B cell (primary cell): ENCODE measurements at regions not wholly inside any gene's neighbourhood (a gene's known extent, or its start where the extent isn't known, plus 50 kb on each side); places are given as distances from the start of the nearest gene placed in this dataset.

ENCODE experiments used
- ATAC-seq: fragments of 200-7000 bp; cut with Tn5 transposase; one replicate; pipeline ENCODE4 v1.10.0; 2021; ENCODE audit warnings: low read depth, mild to moderate bottlenecking, moderate number of reproducible peaks, moderate library complexity
- CTCF ChIA-PET: fragments of 350-600 bp; sonication (Branson Sonifier 250); formaldehyde crosslinking; loops from one replicate; lab custom pipeline; 2021; ENCODE audit warnings: antibody characterized with exemption, inconsistent platforms; lab: Charles Lee
- POLR2A ChIA-PET: fragments of 350-600 bp; sonication (Branson Sonifier 250); formaldehyde crosslinking; loops from one replicate; lab custom pipeline; 2021; ENCODE audit warnings: antibody characterized with exemption; lab: Charles Lee
- DNase-seq: peaks from one replicate; pipeline ENCODE4 v3.0.0; 2013
- H2AFZ ChIP-seq: 2 replicates; pipeline ENCODE4 v1.6.1; 2012; ENCODE audit warnings: mild to moderate bottlenecking, low read depth, low read length; ENCODE audit not compliant: insufficient read depth, poor library complexity, severe bottlenecking
- H3K27ac ChIP-seq, 2 donors: 1 replicate in 1 of 2; 2 replicates in 1 of 2; pipeline ENCODE4 v1.5.1; 2012 to 2013; ENCODE audit warnings: low read length in 2 of 2, mild to moderate bottlenecking in 2 of 2, moderate library complexity in 1 of 2
- H3K27me3 ChIP-seq, 4 experiments: fragments of 200-600 bp in 1 of 4; sonication (generic) in 1 of 4; replicated peaks in 1 of 4; 1 replicate in 2 of 4; 2 replicates in 2 of 4; pipeline versions ENCODE4 v1.6.1 to v1.7.0; 2013 to 2016; ENCODE audit warnings: low read length in 3 of 4, mild to moderate bottlenecking in 2 of 4, mixed read lengths in 1 of 4, moderate library complexity in 1 of 4; ENCODE audit not compliant: insufficient read depth in 4 of 4, control insufficient read depth in 3 of 4; ENCODE audit errors: control extremely low read depth in 1 of 4
- H3K36me3 ChIP-seq, 2 experiments: replicated peaks in 1 of 2; 1 replicate in 1 of 2; 2 replicates in 1 of 2; pipeline versions ENCODE4 v1.6.1 to v1.7.1; 2013; ENCODE audit warnings: low read length in 1 of 2; ENCODE audit not compliant: insufficient read depth in 2 of 2, control insufficient read depth in 1 of 2; ENCODE audit errors: control extremely low read depth in 1 of 2, extremely low read depth in 1 of 2
- H3K4me1 ChIP-seq, 2 donors: fragments of 200-600 bp in 1 of 2; sonication (generic) in 1 of 2; 1 replicate in 1 of 2; 2 replicates in 1 of 2; pipeline versions ENCODE4 v1.5.1 to v1.6.1; 2013 to 2017; ENCODE audit warnings: low read length in 2 of 2; ENCODE audit not compliant: control insufficient read depth in 2 of 2, insufficient read depth in 2 of 2
- H3K4me2 ChIP-seq: replicated peaks from 2 replicates; pipeline ENCODE3; 2012; ENCODE audit warnings: mild to moderate bottlenecking, low read depth, low read length; ENCODE audit not compliant: poor library complexity, severe bottlenecking
- H3K4me3 ChIP-seq, 5 experiments: fragments of 200-600 bp in 1 of 5; sonication (generic) in 1 of 5; 1 replicate in 3 of 5; 2 replicates in 2 of 5; pipeline versions ENCODE4 v1.5.1 to v1.7.0; 2011 to 2016; ENCODE audit warnings: low read length in 4 of 5, mild to moderate bottlenecking in 4 of 5, low read depth in 2 of 5, control low read depth in 1 of 5, moderate library complexity in 1 of 5; ENCODE audit not compliant: insufficient read depth in 1 of 5; ENCODE audit errors: control extremely low read depth in 1 of 5, extremely low read depth in 1 of 5
- H3K79me2 ChIP-seq: fragments of 200-600 bp; sonication (generic); one replicate; pipeline ENCODE4 v1.6.0; 2016; ENCODE audit warnings: low read length; ENCODE audit not compliant: control insufficient read depth, insufficient read depth
- H3K9ac ChIP-seq: fragments of 200-600 bp; sonication (generic); 2 replicates; pipeline ENCODE4 v1.6.1; 2017; ENCODE audit warnings: mild to moderate bottlenecking, low read length, moderate library complexity
- H3K9me3 ChIP-seq, 3 donors: one replicate each; pipeline versions ENCODE4 v1.6.1 to v1.7.1; 2013; ENCODE audit warnings: low read length in 2 of 3; ENCODE audit not compliant: control insufficient read depth in 2 of 3, insufficient read depth in 1 of 3; ENCODE audit errors: control extremely low read depth in 1 of 3
- H4K20me1 ChIP-seq: 2 replicates; pipeline ENCODE4 v1.6.0; 2012; ENCODE audit warnings: mild to moderate bottlenecking, low read length; ENCODE audit not compliant: insufficient read depth, control insufficient read depth, poor library complexity, severe bottlenecking
- H3K27ac Mint-ChIP-seq: one replicate; pipeline ENCODE4 v1.8.0; 2021; ENCODE audit warnings: mixed read lengths
- H3K27me3 Mint-ChIP-seq: one replicate; pipeline ENCODE4 v1.8.0; 2021; ENCODE audit warnings: mixed read lengths
- H3K4me1 Mint-ChIP-seq: one replicate; pipeline ENCODE4 v1.8.0; 2021; ENCODE audit warnings: mixed read lengths
- H3K4me3 Mint-ChIP-seq: one replicate; pipeline ENCODE4 v1.8.0; 2021; ENCODE audit warnings: mixed read lengths
- H3K9me3 Mint-ChIP-seq: one replicate; pipeline ENCODE4 v1.8.0; 2022; ENCODE audit warnings: mixed read lengths; ENCODE audit not compliant: insufficient read depth
- CTCF ChIP-seq: fragments of 200-600 bp; IDR thresholded peaks from one replicate; pipeline ENCODE4 v1.8.0; 2022; ENCODE audit warnings: antibody characterized with exemption, mild to moderate bottlenecking
- EZH2 ChIP-seq: IDR thresholded peaks from 2 replicates; pipeline ENCODE4 v1.6.1; 2012; ENCODE audit warnings: borderline replicate concordance, low read depth, mild to moderate bottlenecking, moderate library complexity, low read length; ENCODE audit not compliant: insufficient read depth, poor library complexity, severe bottlenecking
- WGBS: methylation state at CpG from one replicate; pipeline ENCODE4 v1.1.5; 2013; ENCODE audit warnings: missing lambda C conversion rate; ENCODE audit not compliant: insufficient coverage; 5-methylcytosine and 5-hydroxymethylcytosine counted together
- intact Hi-C: fragments of 100-400 bp; cut with micrococcal nuclease; formaldehyde crosslinking; loops from one replicate; pipeline ENCODE4 v1.10.0; 2022

GRCh38 chr7:112547916-112548315 is 67.1 kb downstream of the LSMEM1 start:
- no peak overlapping the region for H3K27ac Mint-ChIP-seq

More at GRCh38 chr7:112547916-112548315, 67.1 kb downstream of the LSMEM1 start:
- no peaks in the 10 kb centered on the region for H3K4me1 ChIP-seq
- ChIA-PET CTCF (interaction anchor here (1.4 kb wide), 1 partner anchor 875 kb away, joined by 3 read pairs; no protein-coding TSS in a partner anchor), POLR2A (no interaction called here)
- Mint-ChIP-seq H3K27me3 (peaks cover 20% of the 10 kb centered on the region), H3K4me3 (no peak overlapping the region), H3K4me1 (no peaks in the 10 kb centered on the region), H3K9me3 (no peaks in the 10 kb centered on the region)
- H2AFZ ChIP-seq = no peak overlapping the region
- H3K27ac ChIP-seq = no peak overlapping the region
- TF ChIP-seq EZH2 (no peak), CTCF (no peak)
- H3K4me2 ChIP-seq = no peak overlapping the region
- no peaks in the 10 kb centered on the region for H3K9me3 ChIP-seq
- H3K27me3 ChIP-seq = peaks cover 0 to 7% (median under 1%) of the 10 kb centered on the region in 4 experiments
- no peak overlapping the region for H3K4me3 ChIP-seq
- no peaks in the 10 kb centered on the region for H4K20me1 ChIP-seq
- WGBS = 100% methylated on average over 1 of the region's 2 CpGs
- DNase-seq (no peak), ATAC-seq (no peak)
- intact Hi-C loops = no loop called here
- H3K79me2 ChIP-seq = no peaks in the 10 kb centered on the region
- no peaks in the 10 kb centered on the region for H3K36me3 ChIP-seq
- H3K9ac ChIP-seq = no peak overlapping the region
